Neural progenitor cell (in vitro differentiated cells): ENCODE measurements at regions not wholly inside any gene's neighbourhood (a gene's known extent, or its start where the extent isn't known, plus 50 kb on each side); places are given as distances from the start of the nearest gene placed in this dataset.

ENCODE experiments used
- DNase-seq: peaks from one replicate; pipeline ENCODE4 v3.0.0-alpha.2; 2016; ENCODE audit warnings: low spot score
- H2AFZ ChIP-seq: fragments of 200-600 bp; sonication (generic); replicated peaks from 2 replicates; pipeline ENCODE4 v1.6.1; 2016; ENCODE audit warnings: antibody characterized with exemption
- H3F3A ChIP-seq: fragments of 200-600 bp; sonication (generic); 2 replicates; pipeline ENCODE4 v1.6.1; 2016; ENCODE audit warnings: antibody characterized with exemption, low read depth
- H3K27ac ChIP-seq: fragments of 200-600 bp; sonication (generic); 2 replicates; pipeline ENCODE4 v1.5.1; 2016; ENCODE audit warnings: mild to moderate bottlenecking
- H3K27me3 ChIP-seq: fragments of 200-600 bp; sonication (generic); 2 replicates; pipeline ENCODE4 v1.6.1; 2016; ENCODE audit warnings: mild to moderate bottlenecking, moderate library complexity
- H3K36me3 ChIP-seq: fragments of 200-600 bp; sonication (generic); 2 replicates; pipeline ENCODE4 v1.5.1; 2016
- H3K4me1 ChIP-seq: fragments of 200-600 bp; sonication (generic); 2 replicates; pipeline ENCODE4 v1.6.1; 2016; ENCODE audit warnings: mixed run types
- H3K4me2 ChIP-seq: fragments of 200-600 bp; sonication (generic); 2 replicates; pipeline ENCODE4 v1.6.1; 2016
- H3K4me3 ChIP-seq: fragments of 200-600 bp; sonication (generic); 2 replicates; pipeline ENCODE4 v1.5.1; 2016
- H3K79me2 ChIP-seq: fragments of 200-600 bp; sonication (generic); 2 replicates; pipeline ENCODE4 v1.6.1; 2016; ENCODE audit warnings: low read depth
- H3K9ac ChIP-seq: fragments of 200-600 bp; sonication (generic); 2 replicates; pipeline ENCODE4 v1.6.1; 2016
- H3K9me3 ChIP-seq: fragments of 200-600 bp; sonication (generic); 2 replicates; pipeline ENCODE4 v1.5.1; 2016; ENCODE audit warnings: low read depth
- H4K20me1 ChIP-seq: fragments of 200-600 bp; sonication (generic); 2 replicates; pipeline ENCODE4 v1.6.1; 2016; ENCODE audit warnings: low read depth
- H3K27ac Mint-ChIP-seq: 3 replicates; pipeline ENCODE4 v1.8.0; 2021; ENCODE audit warnings: mixed read lengths
- H3K27me3 Mint-ChIP-seq: 2 replicates; pipeline ENCODE4 v1.8.0; 2022; ENCODE audit warnings: low read depth, mild to moderate bottlenecking, inconsistent platforms, moderate library complexity, mixed read lengths; ENCODE audit not compliant: insufficient read depth
- H3K36me3 Mint-ChIP-seq: 3 replicates; pipeline ENCODE4 v1.8.0; 2021; ENCODE audit warnings: mixed read lengths
- H3K4me1 Mint-ChIP-seq: 3 replicates; pipeline ENCODE4 v1.8.0; 2021; ENCODE audit warnings: mixed read lengths
- H3K4me3 Mint-ChIP-seq: 3 replicates; pipeline ENCODE4 v1.8.0; 2021; ENCODE audit warnings: mild to moderate bottlenecking, moderate library complexity, mixed read lengths
- H3K9me3 Mint-ChIP-seq: 3 replicates; pipeline ENCODE4 v1.8.0; 2020; ENCODE audit warnings: mixed read lengths
- CTCF ChIP-seq: fragments of 200-600 bp; sonication (generic); IDR thresholded peaks from 2 replicates; pipeline ENCODE4 v1.5.1; 2017; ENCODE audit warnings: antibody characterized with exemption, mild to moderate bottlenecking
- EZH2 ChIP-seq: fragments of 200-600 bp; sonication (generic); IDR thresholded peaks from 2 replicates; pipeline ENCODE4 v1.6.1; 2017; ENCODE audit warnings: antibody characterized with exemption, mild to moderate bottlenecking, moderate library complexity
- EZH2phosphoT487 ChIP-seq: fragments of 200-600 bp; sonication (generic); IDR thresholded peaks from 2 replicates; pipeline ENCODE4 v1.6.1; 2017; ENCODE audit warnings: antibody characterized with exemption

- Histone ChIP-seq H3K4me2 (no peak overlapping the region), H2AFZ (no peak overlapping the region), H4K20me1 (no peaks in the 10 kb centered on the region), H3K9ac (no peak overlapping the region), H3K27me3 (no peaks in the 10 kb centered on the region), H3K79me2 (no peaks in the 10 kb centered on the region), H3K4me3 (no peak overlapping the region), H3K9me3 (no peaks in the 10 kb centered on the region), H3K4me1 (peaks cover 11% of the 10 kb centered on the region), H3K36me3 (no peaks in the 10 kb centered on the region), H3F3A (no peaks in the 10 kb centered on the region), H3K27ac (no peak overlapping the region)
- peaks cover 23% of the 10 kb centered on the region for H3K27me3 Mint-ChIP-seq
- TF ChIP-seq CTCF (no peak), EZH2phosphoT487 (no peak), EZH2 (no peak)
- no peak for DNase-seq
- peaks cover 2% of the 10 kb centered on the region for H3K4me1 Mint-ChIP-seq
- H3K4me3 Mint-ChIP-seq: no peak overlapping the region
- no peaks in the 10 kb centered on the region for H3K36me3 Mint-ChIP-seq
- H3K27ac Mint-ChIP-seq: no peak overlapping the region
- H3K9me3 Mint-ChIP-seq: peaks cover 6% of the 10 kb centered on the region
These were observed 83.9 kb downstream of the ADRA2C start for GRCh38 chr4:3850128-3850527.

GRCh38 chr4:3851211-3851610, 85.0 kb downstream of the ADRA2C start:
- H3K27me3 Mint-ChIP-seq: peaks cover 25% of the 10 kb centered on the region
- H3K4me1 ChIP-seq: peaks cover 11% of the 10 kb centered on the region

GRCh38 chr4:3851881-3852280, 85.7 kb downstream of the ADRA2C start:
- H4K20me1 ChIP-seq: no peaks in the 10 kb centered on the region
- Mint-ChIP-seq H3K27ac (no peak overlapping the region), H3K4me1 (peaks cover 4% of the 10 kb centered on the region), H3K4me3 (no peak overlapping the region), H3K9me3 (peaks cover 6% of the 10 kb centered on the region), H3K36me3 (no peaks in the 10 kb centered on the region), H3K27me3 (peaks cover 26% of the 10 kb centered on the region)
- no peaks in the 10 kb centered on the region for H3K27me3 ChIP-seq
- H3K9me3 ChIP-seq: no peaks in the 10 kb centered on the region
- no peaks in the 10 kb centered on the region for H3F3A ChIP-seq
- H3K9ac ChIP-seq: no peak overlapping the region
- no peaks in the 10 kb centered on the region for H3K79me2 ChIP-seq
- no peak overlapping the region for H3K27ac ChIP-seq
- peaks cover 10% of the 10 kb centered on the region for H3K4me1 ChIP-seq
- no peaks in the 10 kb centered on the region for H3K36me3 ChIP-seq
- H3K4me3 ChIP-seq: no peak overlapping the region
- DNase-seq: no peak
- H2AFZ ChIP-seq: no peak overlapping the region
- H3K4me2 ChIP-seq: no peak overlapping the region
- TF ChIP-seq CTCF (no peak), EZH2phosphoT487 (no peak), EZH2 (no peak)

More at GRCh38 chr4:3851211-3851610, 85.0 kb downstream of the ADRA2C start:
- no peak overlapping the region for H2AFZ ChIP-seq
- H3K79me2 ChIP-seq: no peaks in the 10 kb centered on the region
- DNase-seq: peak; percentile 54
- no peaks in the 10 kb centered on the region for H3K36me3 Mint-ChIP-seq
- H3K27ac Mint-ChIP-seq: no peak overlapping the region
- H3K27ac ChIP-seq: no peak overlapping the region
- no peak overlapping the region for H3K4me3 ChIP-seq
- H3F3A ChIP-seq: no peaks in the 10 kb centered on the region
- peaks cover 6% of the 10 kb centered on the region for H3K9me3 Mint-ChIP-seq
- H3K4me1 Mint-ChIP-seq: peaks cover 4% of the 10 kb centered on the region
- no peaks in the 10 kb centered on the region for H4K20me1 ChIP-seq
- H3K36me3 ChIP-seq: no peaks in the 10 kb centered on the region
- H3K4me3 Mint-ChIP-seq: no peak overlapping the region
- no peak for TF ChIP-seq EZH2
- no peak for TF ChIP-seq CTCF
- no peak for TF ChIP-seq EZH2phosphoT487
- H3K9me3 ChIP-seq: no peaks in the 10 kb centered on the region
- H3K4me2 ChIP-seq: peak overlapping the region; percentile 20
- no peak overlapping the region for H3K9ac ChIP-seq
- H3K27me3 ChIP-seq: no peaks in the 10 kb centered on the region
